Left kidney (tissue), 1 donor: ENCODE measurements at regions not wholly inside any gene's neighbourhood (a gene's known extent, or its start where the extent isn't known, plus 50 kb on each side); places are given as distances from the start of the nearest gene placed in this dataset.

Source experiments
- DNase-seq: peaks from one replicate; pipeline ENCODE4 v3.0.0-alpha.2; 2013

- no peak for DNase-seq
Measured at GRCh38 chr16:73879621-73880020, 417.0 kb upstream of the PSMD7 start.

GRCh38 chr16:73878611-73879010, 418.0 kb upstream of the PSMD7 start:
- peak; percentile 59 for DNase-seq

- DNase-seq: no peak
Measured at GRCh38 chr16:73877150-73877549, 419.5 kb upstream of the PSMD7 start.

- DNase-seq: no peak
Measured at GRCh38 chr16:73875996-73876690, 420.5 kb upstream of the PSMD7 start.

GRCh38 chr16:73874324-73874723, 422.3 kb upstream of the PSMD7 start:
- DNase-seq: no peak

- DNase-seq: no peak
Measured at GRCh38 chr16:73873643-73874042, 423.0 kb upstream of the PSMD7 start.

GRCh38 chr16:73872856-73873255, 423.8 kb upstream of the PSMD7 start:
- DNase-seq: no peak

- DNase-seq: no peak
Measured at GRCh38 chr16:73871088-73871733, 425.4 kb upstream of the PSMD7 start.

GRCh38 chr16:73869126-73869525, 427.5 kb upstream of the PSMD7 start:
- no peak for DNase-seq

- DNase-seq: no peak
Measured at GRCh38 chr16:73864868-73865267, 431.7 kb upstream of the PSMD7 start.

- no peak for DNase-seq
Measured at GRCh38 chr16:73858326-73858725, 438.3 kb upstream of the PSMD7 start.

- no peak for DNase-seq
Measured at GRCh38 chr16:73853968-73854367, 442.6 kb upstream of the PSMD7 start.

GRCh38 chr16:73852561-73852960, 444.1 kb upstream of the PSMD7 start:
- DNase-seq: no peak

- no peak for DNase-seq
Measured at GRCh38 chr16:73848993-73849392, 447.6 kb upstream of the PSMD7 start.

GRCh38 chr16:73847090-73847489, 449.5 kb upstream of the PSMD7 start:
- no peak for DNase-seq

GRCh38 chr16:73846356-73846755, 450.3 kb upstream of the PSMD7 start:
- DNase-seq: peak; percentile 8

GRCh38 chr16:73846007-73846330, 450.6 kb upstream of the PSMD7 start:
- no peak for DNase-seq

- no peak for DNase-seq
Measured at GRCh38 chr16:73845238-73846006, 451.2 kb upstream of the PSMD7 start.

GRCh38 chr16:73840728-73841127, 455.9 kb upstream of the PSMD7 start:
- no peak for DNase-seq

GRCh38 chr16:73831220-73831619, 465.4 kb upstream of the PSMD7 start:
- DNase-seq: no peak

GRCh38 chr16:73823205-73823849, 473.3 kb upstream of the PSMD7 start:
- no peak for DNase-seq

- no peak for DNase-seq
Measured at GRCh38 chr16:73817526-73818324, 478.9 kb upstream of the PSMD7 start.
